ENCODE measurements at regions not wholly inside any gene's neighbourhood (a gene's known extent, or its start where the extent isn't known, plus 50 kb on each side); places are given as distances from the start of the nearest gene placed in this dataset.

DNA sequence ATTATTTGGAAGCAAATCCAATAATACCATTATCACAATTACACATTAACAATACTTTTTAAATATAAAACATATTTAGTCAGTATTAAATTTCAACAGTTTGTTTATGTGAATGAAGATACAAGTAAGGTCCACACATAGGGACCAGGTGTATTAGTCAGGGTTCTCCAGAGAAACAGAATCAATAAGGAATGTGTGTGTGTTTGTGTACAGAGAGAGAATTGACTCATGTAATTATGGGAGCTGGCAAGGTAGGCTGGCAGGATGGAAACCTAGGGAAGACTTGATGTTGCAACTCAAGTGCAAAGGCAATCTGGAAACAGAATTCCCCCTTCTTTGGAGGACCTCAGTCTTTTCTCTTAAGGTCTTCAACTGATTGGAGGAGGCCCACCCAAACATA is 123.2 kb upstream of the OTX2 start:
- no peak for TF ChIP-seq POLR2A (IDR thresholded peaks at IDR 0.05)
- TF ChIP-seq, protein P1, sequence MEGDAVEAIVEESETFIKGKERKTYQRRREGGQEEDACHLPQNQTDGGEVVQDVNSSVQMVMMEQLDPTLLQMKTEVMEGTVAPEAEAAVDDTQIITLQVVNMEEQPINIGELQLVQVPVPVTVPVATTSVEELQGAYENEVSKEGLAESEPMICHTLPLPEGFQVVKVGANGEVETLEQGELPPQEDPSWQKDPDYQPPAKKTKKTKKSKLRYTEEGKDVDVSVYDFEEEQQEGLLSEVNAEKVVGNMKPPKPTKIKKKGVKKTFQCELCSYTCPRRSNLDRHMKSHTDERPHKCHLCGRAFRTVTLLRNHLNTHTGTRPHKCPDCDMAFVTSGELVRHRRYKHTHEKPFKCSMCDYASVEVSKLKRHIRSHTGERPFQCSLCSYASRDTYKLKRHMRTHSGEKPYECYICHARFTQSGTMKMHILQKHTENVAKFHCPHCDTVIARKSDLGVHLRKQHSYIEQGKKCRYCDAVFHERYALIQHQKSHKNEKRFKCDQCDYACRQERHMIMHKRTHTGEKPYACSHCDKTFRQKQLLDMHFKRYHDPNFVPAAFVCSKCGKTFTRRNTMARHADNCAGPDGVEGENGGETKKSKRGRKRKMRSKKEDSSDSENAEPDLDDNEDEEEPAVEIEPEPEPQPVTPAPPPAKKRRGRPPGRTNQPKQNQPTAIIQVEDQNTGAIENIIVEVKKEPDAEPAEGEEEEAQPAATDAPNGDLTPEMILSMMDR (IDR thresholded peaks at IDR 0.05 in 4 of 5, conservative IDR thresholded peaks at IDR 0.05 in 1 of 5): no peak
- ATAC-seq (no peak), DNase-seq (no peak)
- intact Hi-C loops (cut with DNase I; ENCODE audit: low total_unique reads) (no loop called here), in situ Hi-C loops (cut with MboI; ENCODE audit: low sequenced_read_pairs in 4 of 4) (no loop called here)
- H3K9me3 ChIP-seq: no peaks in the 10 kb centered on the region
- H3K4me1 ChIP-seq: no peaks in the 10 kb centered on the region
- H3K27me3 ChIP-seq: no peaks in the 10 kb centered on the region
- H3K36me3 ChIP-seq: no peaks in the 10 kb centered on the region
- no peak overlapping the region for H3K4me3 ChIP-seq
- no peak overlapping the region for H3K27ac ChIP-seq

DNA sequence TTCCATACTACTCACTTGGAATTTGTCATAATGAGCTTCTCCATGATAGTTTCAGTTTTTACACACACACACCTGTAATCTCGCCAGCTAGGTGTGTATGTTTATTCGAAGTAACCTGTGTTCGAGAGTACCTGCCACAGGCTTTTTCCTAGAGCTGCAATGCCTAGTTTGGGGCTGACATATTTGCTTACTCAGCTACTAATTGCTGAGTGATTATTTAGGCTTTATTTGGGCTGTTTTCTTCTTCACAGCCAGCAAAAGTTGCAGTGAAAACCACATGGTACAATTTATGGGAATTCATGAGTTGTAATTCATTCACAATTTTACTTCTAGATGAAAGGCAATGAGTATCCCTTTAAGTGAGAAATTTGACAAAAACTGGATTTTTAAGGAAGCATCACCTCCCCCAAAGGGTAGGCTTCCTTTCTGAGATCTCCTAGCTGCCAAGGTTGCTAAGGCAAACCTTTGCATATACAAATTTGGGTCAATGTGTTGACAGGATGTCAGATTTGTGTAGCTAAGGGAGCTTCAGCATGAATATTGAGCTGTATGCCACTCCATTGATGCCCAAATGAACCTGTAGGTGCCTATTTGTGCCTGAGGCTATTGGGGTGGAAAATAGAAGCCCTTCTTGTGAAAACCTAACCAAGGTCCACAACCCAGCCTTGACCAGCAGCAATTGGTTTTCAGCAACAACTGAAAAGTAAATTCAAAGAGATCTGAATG is 108.7 kb upstream of the OTX2 start:
- Histone ChIP-seq H3K36me3 (no peaks in the 10 kb centered on the region), H3K27ac (no peak overlapping the region), H3K9me3 (no peaks in the 10 kb centered on the region), H3K4me1 (no peaks in the 10 kb centered on the region), H3K4me3 (no peak overlapping the region), H3K27me3 (no peaks in the 10 kb centered on the region)
- intact Hi-C loops (cut with DNase I; ENCODE audit: low total_unique reads): no loop called here
- TF ChIP-seq, protein P1 (IDR thresholded peaks at IDR 0.05 in 4 of 5, conservative IDR thresholded peaks at IDR 0.05 in 1 of 5): no peak
- TF ChIP-seq POLR2A (IDR thresholded peaks at IDR 0.05): no peak
- no peak for ATAC-seq
- no peak for DNase-seq
- in situ Hi-C loops (cut with MboI; ENCODE audit: low sequenced_read_pairs in 4 of 4): no loop called here

DNA sequence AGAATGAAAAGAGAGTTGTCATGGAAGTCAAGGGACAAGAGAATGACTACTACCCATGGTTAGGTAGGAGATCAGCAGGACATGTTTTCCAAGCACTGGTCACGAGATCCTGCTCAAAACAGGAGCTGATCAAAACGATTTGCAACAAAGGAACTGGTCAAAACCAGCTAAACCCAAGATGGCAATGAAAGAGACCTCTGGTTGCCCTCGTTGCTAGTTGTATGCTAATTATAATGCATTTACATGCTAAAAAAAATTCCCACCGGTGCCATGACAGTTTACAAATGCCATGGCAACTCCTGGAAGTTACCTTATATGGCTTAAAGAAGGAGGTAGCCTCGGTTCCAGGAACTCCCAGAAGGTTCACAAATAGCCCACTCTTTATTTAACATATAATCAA is 95.0 kb upstream of the OTX2 start:
- ATAC-seq (no peak), DNase-seq (no peak)
- TF ChIP-seq, protein P1 (IDR thresholded peaks at IDR 0.05 in 4 of 5, conservative IDR thresholded peaks at IDR 0.05 in 1 of 5): no peak
- TF ChIP-seq POLR2A (IDR thresholded peaks at IDR 0.05): no peak
- no peak overlapping the region for H3K4me3 ChIP-seq
- H3K27me3 ChIP-seq: no peaks in the 10 kb centered on the region
- no peaks in the 10 kb centered on the region for H3K9me3 ChIP-seq
- H3K36me3 ChIP-seq: no peaks in the 10 kb centered on the region
- no peaks in the 10 kb centered on the region for H3K4me1 ChIP-seq
- in situ Hi-C loops (cut with MboI; ENCODE audit: low sequenced_read_pairs in 4 of 4): no loop called here
- intact Hi-C loops (cut with DNase I; ENCODE audit: low total_unique reads): no loop called here
- H3K27ac ChIP-seq: no peak overlapping the region

DNA sequence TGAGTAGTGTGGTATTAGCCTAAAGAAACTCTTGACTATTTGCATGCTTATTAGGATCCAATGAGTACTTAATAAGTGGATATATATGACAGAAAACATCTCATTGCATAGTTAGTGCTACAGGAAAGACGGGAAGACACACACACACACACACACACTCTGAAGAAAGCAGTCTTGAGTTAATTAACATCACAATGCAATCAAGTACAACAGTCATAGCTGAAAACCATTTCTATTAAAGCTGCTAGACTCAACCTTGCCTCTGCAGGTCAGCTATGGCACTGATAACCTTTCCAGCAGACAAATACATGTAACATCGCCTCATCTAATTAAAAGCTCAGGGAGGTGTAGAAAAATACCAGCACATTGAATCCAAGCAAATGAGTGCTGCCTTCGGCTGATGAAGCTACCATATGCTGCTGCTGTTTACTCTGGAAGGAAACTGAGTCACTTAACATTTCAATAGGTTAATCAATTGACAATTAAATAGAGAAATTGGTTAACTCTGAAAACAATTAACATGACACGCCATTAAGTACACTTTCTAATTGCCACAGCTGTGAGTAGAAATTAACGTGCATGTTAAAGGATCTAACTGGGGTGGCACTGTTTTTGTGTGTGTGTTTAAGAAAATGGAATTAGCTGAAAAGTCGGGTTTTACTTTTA is 93.2 kb upstream of the OTX2 start:
- H3K36me3 ChIP-seq: no peaks in the 10 kb centered on the region
- H3K27ac ChIP-seq: no peak overlapping the region
- H3K9me3 ChIP-seq: no peaks in the 10 kb centered on the region
- ATAC-seq (no peak), DNase-seq (no peak)
- H3K4me3 ChIP-seq: no peak overlapping the region
- no peak for TF ChIP-seq POLR2A (IDR thresholded peaks at IDR 0.05)
- TF ChIP-seq, protein P1 (IDR thresholded peaks at IDR 0.05 in 4 of 5, conservative IDR thresholded peaks at IDR 0.05 in 1 of 5): no peak
- H3K27me3 ChIP-seq: no peaks in the 10 kb centered on the region
- H3K4me1 ChIP-seq: no peaks in the 10 kb centered on the region
- intact Hi-C loops (cut with DNase I; ENCODE audit: low total_unique reads) (no loop called here), in situ Hi-C loops (cut with MboI; ENCODE audit: low sequenced_read_pairs in 4 of 4) (no loop called here)

Measured in gastrocnemius medialis (tissue), 4 donors.